ENCODE measurements at regions not wholly inside any gene's neighbourhood (a gene's known extent, or its start where the extent isn't known, plus 50 kb on each side); places are given as distances from the start of the nearest gene placed in this dataset.

GRCh38 chr9:28960602-28961001 lies 1387.3 kb upstream of the C9orf72 start:
- TF ChIP-seq EZH2 (IDR thresholded peaks at IDR 0.05; ENCODE audit: low read depth) (no peak), CTCF (conservative IDR thresholded peaks at IDR 0.05) (no peak)

All from PC-9 (cell line).